ENCODE measurements at regions not wholly inside any gene's neighbourhood (a gene's known extent, or its start where the extent isn't known, plus 50 kb on each side); places are given as distances from the start of the nearest gene placed in this dataset.
A peak's percentile ranks its signal among the peaks of the same experiment; 100 is the strongest.

GRCh38 chr12:124369827-124370378 lies 75.0 kb downstream of the RFLNA start:
- no peak overlapping the region for H3K4me3 ChIP-seq (replicated peaks in 1 of 2; ENCODE audit: low read depth in 2 of 2, low read length in 2 of 2)
- no peak for TF ChIP-seq CTCF (IDR thresholded peaks at IDR 0.05; ENCODE audit: low read depth, low read length)

GRCh38 chr12:124369055-124369826 lies 74.3 kb downstream of the RFLNA start:
- peak; percentile 95 to 98 for DNase-seq (ENCODE audit: low read depth in 2 of 2)

More at GRCh38 chr12:124369827-124370378, 75.0 kb downstream of the RFLNA start:
- no peak for DNase-seq (ENCODE audit: low read depth in 2 of 2)

GRCh38 chr12:124368421-124369032 lies 73.6 kb downstream of the RFLNA start:
- TF ChIP-seq CTCF (IDR thresholded peaks at IDR 0.05; ENCODE audit: low read depth, low read length): no peak
- DNase-seq (ENCODE audit: low read depth in 2 of 2): no peak
- no peak overlapping the region for H3K4me3 ChIP-seq (replicated peaks in 1 of 2; ENCODE audit: low read depth in 2 of 2, low read length in 2 of 2)

More at GRCh38 chr12:124369055-124369826, 74.3 kb downstream of the RFLNA start:
- no peak overlapping the region for H3K4me3 ChIP-seq (replicated peaks in 1 of 2; ENCODE audit: low read depth in 2 of 2, low read length in 2 of 2)
- TF ChIP-seq CTCF (IDR thresholded peaks at IDR 0.05; ENCODE audit: low read depth, low read length): peak; percentile 43

- no peak overlapping the region for H3K4me3 ChIP-seq (replicated peaks in 1 of 2; ENCODE audit: low read depth in 2 of 2, low read length in 2 of 2)
- DNase-seq (ENCODE audit: low read depth in 2 of 2): no peak
- TF ChIP-seq CTCF (IDR thresholded peaks at IDR 0.05; ENCODE audit: low read depth, low read length): no peak
Measured at GRCh38 chr12:124365726-124366430, 71.0 kb downstream of the RFLNA start.
